Activated CD4-positive, CD25-positive, alpha-beta regulatory T cell treated with anti-CD3 and anti-CD28 coated beads, Interleukin-2, amount 50 U/mL, for 24 hours (primary cell): ENCODE measurements at regions not wholly inside any gene's neighbourhood (a gene's known extent, or its start where the extent isn't known, plus 50 kb on each side); places are given as distances from the start of the nearest gene placed in this dataset.
"Not testable (repeated sequence)": the region's sequence is repeated elsewhere in the genome, so short reads cannot be mapped to it uniquely, and the experiment has no call there.

Experiments used
- ATAC-seq, 2 donors: fragments of 150-1000 bp; cut with Tn5 transposase; one replicate each; pipeline ENCODE4 v1.10.0; 2021; ENCODE audit warnings: mild to moderate bottlenecking in 1 of 2, moderate library complexity in 1 of 2

DNA sequence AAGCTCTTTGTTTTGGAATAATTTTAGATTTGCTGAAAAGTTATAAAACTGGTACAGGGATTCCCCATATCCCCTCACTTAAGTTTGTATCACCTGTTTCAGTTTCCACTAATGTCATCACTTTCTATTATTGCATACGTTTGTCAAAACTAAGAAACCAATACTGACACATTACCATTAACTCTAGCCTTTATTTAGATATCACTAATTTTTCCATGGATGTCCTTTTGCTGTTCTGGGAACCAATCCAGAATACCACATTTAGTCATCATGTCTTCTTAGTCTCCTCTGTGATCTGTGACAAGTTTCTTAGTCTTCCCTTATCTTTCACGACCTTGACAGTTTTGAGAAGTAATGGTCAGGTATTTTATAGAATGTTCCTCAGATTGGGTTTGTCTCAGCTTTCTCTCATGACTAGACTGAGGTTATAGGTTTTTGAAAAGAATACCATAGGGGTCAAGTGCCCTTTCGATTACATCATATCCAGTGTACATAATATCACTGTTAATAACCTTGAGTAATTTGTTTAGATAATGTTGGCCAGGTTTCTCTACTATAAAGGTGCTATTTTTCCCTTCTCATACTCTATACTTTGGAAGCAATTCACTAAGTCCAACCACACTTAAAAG lies 51.9 kb upstream of the NMUR2 start:
- no peak for ATAC-seq

DNA sequence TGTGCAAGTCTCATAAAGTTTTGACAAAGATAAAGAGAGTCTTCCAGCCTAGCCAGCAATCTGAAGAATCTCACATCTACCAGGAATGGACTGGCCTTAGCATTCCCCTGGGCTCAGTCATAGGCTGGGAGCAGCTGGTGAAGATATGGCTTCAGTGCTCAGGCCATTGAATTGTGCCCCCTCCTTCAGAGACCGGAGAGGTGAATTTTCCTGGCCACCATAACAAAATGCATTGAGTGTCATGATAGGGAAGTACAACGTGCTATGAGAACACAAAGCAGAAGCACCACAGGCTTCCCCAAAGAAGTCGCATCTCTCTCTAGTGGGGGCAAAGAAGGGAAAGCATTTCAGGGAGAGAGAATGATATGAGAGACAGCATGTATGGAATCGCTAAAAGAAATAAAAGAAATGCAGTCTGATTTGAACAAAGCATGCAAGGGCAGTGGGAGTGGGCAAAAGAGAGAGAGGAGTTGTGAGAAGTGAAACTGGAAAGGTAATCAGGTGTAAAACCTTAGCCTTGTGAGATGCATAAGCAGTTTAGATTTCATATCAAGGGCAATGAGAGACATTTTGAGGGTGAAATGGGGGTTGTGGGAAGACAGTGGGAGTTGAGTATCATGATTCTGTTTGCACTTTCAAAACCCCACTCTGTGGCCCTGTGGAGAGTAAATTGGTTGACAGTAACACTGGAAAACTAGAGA lies 57.1 kb upstream of the NMUR2 start:
- ATAC-seq: no peak

DNA sequence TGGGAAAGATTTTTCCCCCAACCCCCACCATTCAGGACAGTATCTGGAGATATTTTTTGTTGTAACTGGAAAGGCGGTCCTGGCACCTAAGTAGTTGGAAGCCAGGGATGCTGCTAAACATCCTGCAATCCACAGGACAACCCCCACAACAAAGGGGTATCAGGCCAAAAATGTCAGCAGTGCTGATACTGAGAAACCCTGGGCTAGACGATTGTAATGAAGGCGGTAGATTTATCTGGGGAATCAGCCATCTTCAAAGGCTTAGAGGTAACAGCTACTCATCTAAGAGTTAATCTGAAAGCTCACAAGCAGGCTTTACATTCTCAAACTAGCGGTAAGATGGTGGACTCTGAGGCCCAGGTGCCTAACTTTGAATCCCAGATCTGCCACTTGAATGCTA lies 59.0 kb upstream of the NMUR2 start:
- ATAC-seq: no peak

DNA sequence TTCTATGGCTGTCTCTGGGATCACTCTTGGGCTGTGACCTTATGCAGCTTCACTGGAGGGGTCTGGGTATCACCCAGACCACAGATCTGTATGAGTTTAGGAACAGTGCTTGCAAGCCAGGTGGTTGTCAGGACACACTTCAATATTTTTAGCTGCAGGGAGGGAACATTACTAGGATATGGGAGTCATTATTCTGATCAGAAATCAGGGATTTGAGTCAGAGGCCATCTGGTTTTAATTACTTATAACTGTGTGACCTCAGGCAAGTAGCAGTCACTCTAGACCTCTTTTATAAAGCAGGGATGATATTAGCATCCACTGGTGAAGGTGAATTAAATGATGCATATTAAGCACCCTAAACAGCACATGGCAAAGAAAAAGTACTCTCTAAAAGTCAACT lies 60.1 kb upstream of the NMUR2 start:
- ATAC-seq: no peak

DNA sequence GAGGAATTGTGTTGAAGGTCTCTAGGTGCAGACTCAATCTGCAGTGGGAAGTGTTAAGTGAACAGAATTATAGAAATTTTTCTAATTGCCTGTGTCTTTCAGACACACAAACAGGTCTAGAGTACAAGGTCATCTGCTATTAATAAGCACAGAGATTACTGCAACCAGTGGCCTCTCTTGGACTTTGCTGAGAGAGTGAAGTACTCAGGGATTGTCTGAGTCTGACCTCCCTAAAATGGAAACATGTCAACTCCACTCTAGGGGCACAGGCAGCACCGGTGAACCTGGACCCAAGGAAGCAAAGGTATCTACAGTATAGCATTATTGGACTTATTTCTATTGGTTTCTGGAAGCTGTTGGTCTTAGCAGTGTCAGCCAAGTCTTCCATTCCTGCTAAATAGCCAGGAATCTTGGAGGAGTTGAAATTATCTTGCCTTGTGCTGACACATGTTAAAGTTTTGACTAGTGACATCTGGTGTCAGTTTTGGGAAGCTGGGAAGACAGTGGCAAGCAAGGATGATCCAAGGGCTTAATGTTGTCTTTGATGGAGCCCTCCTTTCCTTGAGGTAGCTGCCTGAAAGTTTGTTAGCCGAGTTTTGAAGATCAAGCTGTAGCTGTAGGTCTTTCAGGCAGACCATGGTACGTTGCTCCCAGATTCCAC lies 61.1 kb upstream of the NMUR2 start:
- no peak for ATAC-seq

DNA sequence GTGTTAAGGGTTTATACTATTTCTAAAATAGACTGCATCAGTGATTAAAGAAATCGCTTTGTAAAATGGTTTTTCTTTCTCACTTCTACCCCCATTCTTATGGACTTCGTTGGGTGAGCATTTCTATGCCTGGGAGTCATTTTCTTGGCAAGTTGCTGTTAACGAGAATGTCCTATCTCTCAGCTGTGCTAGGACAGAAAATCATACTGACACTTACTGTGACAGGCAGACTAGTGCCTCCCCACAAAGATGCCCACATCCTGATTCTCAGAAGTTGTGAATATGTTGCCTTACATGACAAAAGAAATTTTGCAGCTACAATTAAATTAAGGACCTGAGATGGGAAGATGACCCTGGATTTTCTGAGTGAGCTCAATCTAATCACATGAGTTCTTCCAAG lies 65.1 kb upstream of the NMUR2 start:
- ATAC-seq: no peak

DNA sequence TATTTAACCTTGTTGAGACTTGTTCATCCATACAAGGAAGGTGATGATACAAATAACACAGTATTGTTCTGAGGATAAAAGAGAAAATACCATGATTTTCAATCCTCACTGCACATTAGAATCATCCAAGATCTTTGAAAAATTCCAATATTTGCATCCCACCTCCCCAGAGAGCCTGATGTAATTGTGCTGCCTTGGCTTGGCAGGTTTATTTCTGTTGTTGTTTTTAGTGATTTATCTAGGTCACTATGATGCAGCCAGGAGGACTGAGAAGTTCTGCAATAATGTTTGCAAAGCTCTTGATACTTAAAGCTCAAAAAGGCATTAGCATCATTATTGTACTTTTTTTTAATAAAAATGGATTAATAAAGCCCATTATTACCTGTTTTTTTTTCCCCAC lies 67.0 kb upstream of the NMUR2 start:
- ATAC-seq: no peak

DNA sequence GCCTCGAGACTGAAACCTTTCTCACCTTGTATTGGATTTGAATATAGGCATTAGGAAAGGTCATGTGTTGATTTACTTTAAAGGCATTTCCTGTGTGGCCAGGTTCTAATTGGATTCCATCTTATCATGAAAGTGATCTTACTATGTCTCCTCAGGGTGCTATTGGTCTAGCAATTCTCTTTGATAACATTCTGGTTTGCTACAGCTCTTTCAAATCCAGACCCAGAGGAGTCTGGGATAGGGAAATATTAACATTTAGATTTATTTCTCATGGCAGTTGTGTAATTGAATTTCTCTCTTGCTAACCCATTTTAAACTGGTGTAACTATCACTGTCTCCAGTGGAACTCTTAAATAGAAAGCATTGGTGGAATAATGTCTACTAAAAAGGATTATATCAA lies 69.9 kb upstream of the NMUR2 start:
- ATAC-seq: no peak

DNA sequence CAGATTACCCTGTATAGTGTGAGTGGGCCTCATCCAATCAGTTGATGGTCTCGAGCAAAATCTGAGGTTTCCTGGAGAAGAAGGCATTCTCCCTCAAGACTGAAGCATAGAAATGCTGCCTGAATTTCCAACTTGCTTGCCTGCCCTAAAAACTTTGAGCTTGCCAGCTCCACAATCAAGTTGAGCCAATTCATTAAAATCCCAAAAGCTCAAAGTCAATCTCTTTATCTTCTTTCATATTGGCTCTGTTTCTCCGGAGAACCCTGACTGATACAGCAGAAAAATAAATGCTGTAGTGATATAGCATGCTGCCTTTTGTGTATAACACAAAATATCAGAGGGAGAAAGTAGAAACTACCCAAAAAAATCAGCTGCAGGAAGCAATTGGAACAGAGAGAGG lies 72.5 kb upstream of the NMUR2 start:
- no peak for ATAC-seq

DNA sequence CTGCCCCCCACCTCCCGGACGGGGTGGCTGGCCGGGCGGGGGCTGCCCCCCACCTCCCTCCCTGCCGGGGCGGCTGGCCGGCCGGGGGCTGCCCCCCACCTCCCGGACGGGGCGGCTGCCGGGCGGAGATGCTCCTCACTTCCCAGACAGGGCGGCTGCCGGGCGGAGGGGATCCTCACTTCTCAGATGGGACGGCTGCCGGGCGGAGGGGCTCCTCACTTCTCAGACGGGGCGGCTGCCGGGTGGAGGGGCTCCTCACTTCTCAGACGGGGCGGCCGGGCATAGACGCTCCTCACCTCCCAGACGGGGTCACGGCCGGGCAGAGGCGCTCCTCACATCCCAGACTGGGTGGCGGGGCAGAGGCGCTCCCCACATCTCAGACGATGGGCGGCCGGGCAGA lies 74.8 kb upstream of the NMUR2 start:
- not testable (repeated sequence) for ATAC-seq

DNA sequence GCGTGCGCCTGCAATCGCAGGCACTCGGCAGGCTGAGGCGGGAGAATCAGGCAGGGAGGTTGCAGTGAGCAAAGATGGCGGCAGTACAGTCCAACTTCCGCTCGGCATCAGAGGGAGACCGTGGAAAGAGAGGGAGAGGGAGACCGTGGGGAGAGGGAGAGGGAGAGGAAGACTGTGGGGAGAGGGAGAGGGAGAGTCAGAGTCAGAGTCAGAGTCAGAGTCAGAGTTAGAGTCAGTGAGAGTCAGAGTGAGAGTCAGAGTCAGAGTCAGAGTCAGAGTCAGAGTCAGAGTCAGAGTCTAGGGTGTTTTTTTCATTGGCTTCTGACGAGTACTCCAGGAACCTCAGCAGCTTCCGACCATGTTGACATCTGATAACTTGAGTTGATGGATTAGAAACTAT lies 75.6 kb upstream of the NMUR2 start:
- ATAC-seq: peak in 1 of 2 donors; percentile 59

DNA sequence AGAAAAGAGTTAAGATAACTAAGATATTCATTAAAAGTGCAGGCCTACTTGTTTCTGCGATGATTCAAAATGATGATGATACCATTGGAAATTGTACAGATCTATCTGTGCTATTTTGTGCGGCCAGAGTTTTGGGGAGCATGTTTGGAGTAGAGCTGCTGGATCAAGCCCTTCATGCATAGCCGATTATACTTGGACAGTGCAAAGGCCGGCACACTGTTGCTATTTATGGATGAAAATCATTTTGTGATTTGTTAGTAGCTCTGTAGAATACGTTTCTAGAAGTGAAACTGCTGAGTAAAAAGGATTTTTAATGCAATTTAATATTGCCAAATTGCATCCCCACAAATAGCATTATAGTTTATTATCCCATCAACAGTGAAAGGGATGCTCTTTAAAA lies 82.1 kb upstream of the NMUR2 start:
- ATAC-seq: no peak

DNA sequence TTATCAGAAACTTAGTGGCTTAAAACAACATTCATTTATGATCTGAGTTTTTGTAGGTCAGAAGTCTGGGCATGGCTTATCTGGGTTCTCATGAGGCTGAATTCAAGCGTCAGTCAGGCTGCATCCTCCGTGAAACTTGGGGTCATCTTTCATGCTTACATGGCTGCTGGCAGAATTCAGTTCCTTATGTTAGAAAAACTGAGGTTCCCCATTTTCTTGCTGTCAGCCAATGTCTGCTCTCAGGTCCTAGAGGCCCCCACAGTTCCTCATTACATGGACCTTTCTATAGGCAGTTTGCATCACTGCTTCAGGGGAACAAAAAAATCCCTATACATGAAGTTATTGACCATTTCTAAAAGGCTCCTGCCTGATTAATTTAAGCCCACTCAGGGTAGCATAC lies 83.8 kb upstream of the NMUR2 start:
- ATAC-seq: no peak

DNA sequence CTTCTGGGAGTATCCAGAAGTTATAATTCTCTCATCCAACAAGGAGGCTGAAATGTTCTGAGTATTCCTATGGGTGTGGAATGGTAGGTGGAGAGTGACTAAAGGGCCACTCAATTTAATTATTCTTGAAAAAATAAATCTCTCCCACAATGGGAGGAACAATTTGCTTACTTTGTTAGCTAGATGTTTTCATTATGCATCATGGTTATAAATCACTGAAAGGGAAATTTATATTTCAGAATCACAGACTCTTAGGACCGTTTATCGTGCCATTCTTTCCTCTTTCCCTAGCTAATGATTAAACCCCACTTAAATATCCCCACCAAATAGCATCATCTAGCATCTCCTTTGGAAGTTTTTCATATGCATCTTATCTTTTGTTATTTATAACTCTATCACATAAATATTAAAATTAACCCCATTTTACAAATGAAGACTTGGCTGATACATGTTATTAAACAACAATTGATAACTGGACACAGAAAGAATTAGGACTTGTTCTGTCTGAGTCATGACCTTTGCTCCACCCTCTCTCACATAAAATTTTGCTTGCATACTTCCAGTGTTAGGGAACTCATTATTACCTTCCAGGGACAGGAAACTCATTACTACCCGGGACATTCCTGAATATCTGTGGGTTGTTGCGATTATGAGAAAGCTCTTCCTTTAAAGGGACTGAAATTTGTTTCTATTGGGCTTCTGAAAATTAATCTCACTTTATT lies 94.9 kb upstream of the NMUR2 start:
- ATAC-seq: no peak

DNA sequence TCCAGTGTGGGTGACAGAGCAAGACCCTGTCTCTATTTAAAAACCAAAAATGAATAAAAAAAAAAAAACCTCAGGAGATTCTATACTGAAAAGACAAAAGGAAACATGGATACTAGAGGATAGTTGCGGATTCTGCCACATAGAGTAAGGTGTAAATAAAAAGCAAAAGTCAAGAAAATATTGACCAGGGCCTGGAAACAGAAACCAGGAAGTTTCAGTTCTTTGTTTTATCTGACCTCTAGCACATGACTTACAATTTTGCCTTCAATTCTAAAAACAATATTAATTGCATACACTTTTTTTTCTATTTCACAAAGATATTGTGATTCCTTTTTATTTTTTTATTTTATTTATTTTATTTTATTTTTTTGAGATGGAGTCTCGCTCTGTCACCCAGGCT lies 96.2 kb upstream of the NMUR2 start:
- no peak for ATAC-seq

DNA sequence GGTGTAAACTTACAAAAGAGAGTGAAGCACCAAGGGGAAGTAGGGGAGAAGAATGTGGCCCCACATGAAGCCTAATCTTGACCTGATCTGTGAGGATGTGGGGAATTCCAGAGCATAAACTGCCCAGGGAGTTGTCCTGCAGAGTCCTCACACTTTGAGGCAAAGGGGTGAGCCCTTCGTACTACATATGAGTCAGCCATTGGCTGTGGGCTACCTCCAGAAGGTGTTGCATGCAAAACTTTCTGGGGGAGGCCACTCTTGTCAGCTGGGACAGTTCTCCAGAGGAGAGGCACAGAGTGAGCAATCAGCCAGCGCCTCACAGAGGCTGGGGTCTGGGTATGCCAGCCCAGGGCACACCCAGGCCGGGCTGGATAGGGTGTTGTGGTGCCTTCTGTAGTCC lies 98.1 kb upstream of the NMUR2 start:
- ATAC-seq: no peak

DNA sequence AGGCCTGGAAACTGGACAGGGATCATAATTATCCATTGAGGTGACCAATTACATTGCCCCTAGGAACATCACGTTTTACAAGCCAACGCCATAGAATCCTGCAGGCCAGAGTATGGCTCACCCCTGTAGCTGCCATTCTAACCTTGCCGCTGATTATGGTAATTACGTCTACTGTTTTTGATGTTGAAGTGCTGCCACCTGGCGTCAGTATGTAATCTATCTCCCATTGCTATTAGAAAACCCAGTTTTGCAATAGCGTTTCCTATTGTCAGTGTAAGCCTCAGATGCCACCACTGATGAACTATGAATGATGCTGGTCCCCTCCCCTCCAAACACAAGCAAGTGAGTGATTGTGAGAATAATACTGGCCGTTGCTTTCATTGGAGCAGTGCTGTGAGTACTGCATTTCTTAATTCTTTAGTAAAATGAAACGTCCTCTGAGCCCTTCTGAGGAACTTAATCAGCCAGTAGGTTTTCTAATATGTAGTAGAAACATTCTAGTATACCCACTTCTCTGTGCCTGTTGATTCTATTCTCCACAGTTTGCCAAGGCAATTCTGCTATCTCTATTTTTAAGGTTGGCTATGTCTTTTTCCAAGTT lies 100.5 kb upstream of the NMUR2 start:
- peak; percentile 53 to 56 for ATAC-seq

DNA sequence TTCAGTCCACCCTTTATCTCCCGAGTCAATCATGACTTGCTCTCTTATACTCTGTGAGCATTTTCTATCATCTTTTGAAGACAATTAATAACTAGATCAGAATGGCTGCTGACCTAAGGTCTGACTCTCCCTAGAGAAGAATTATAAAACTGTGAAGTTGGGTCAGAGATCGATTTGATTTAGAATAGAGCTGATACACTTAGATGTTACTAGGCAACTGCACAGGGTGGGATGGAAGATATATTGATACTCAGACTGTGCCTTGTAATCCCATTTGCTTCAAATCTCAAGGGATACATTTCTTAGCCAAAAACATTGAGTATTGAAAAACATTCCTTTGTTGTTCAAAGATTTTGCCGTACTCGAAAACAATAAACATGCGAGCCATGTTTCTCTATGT lies 106.0 kb upstream of the NMUR2 start:
- no peak for ATAC-seq

DNA sequence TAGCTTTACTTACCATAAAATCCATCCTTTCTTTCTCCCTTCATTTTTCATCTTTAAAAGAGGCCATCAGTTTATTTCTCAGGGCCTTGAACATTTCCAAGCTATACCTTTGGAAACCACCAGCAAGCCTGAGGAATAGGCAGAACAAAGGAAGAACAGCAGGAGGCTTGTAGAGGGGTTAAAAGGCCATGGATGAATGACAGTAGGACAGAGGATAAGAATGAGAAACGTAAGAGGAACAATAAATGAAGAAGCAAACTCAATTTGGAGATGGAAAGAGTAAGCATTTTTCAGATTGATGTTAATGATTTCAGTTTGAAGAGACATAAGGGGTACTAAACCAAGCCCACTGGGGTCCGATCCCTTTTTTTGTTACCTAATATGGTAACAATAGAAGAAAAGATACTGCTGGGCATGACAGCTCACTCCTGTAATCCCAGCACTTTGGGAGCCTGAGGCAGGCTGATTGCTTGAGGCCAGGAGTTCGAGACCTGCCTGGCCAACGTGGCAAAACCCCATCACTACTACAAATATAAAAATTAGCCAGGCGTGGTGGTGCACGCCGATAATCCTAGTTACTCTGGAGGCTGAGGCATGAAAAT lies 106.6 kb upstream of the NMUR2 start:
- ATAC-seq: no peak

DNA sequence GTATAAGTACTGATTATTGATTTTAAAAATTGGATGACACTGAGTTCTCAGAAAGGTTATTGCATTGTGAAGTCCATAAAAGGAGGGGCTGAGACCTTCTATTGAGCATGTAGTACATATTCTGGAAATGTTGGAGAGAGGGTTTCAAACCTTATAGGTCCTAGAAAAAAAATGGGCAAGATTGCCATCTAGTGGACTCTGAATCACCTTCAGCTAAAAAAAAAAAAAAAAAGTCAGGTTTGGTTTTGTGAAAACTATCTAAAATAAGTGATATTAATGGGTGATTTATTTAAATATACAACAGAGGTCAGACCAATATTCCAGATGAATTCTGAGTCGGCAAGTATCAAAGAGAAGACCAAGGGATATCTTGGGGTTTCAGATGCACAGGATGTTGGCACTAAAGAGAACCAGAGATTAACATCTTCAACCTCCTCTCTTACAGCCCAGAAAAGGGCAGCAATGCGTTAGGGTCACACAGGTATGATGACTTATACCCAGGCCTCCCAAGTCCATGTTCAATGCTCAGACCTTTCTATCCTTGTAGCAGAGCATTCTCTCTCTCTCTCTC lies 109.8 kb upstream of the NMUR2 start:
- no peak for ATAC-seq

DNA sequence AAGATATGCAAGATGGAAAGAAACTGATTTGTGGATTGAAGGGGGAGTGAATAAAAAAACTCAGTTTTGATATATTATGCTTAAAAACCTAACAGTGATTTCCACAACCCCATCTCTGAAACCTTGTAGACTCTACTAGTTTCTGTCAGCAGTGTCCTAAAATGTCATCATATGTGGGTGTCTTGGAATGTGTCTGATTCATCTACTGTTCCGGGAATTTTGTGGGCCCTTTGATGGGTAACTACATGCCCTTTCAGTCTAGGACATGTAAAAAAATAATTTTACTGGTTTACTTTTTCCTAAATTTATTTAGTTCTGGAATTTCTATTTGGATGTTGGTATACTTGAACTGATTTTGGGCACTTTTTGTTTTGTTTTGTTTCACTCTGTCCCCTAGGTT lies 118.9 kb upstream of the NMUR2 start:
- ATAC-seq: no peak

DNA sequence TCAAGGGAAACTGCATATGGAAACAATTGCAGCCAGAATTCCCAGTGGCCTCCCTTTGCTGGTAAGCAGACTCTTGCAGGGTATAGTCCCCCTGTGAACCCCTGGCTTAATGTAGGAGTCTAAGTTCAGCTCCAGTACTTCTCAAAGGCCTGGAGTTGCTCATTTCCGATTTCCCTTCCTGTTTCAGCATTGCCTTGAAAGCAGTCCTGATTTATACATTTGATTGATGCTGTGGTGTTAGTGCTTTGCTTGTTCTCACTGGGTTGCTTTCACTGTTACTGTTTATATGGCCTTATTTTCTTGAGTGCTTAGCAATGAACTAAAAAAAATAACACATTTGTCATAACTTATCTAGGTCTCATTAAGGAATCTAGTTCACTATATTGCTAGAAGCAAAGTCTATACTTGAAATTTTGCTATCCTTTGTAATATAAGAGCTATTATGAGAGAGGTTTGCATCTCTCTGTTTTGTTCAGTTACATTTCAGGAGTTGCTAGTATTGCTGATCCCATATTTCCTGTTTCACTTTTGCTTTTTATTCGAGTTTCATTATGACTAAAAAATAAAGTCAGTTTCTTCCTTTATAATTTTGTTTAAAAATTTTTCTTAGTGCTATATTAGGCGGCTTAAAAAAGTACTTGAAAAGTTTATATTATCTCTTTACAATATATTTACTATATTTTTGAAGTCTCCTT lies 122.4 kb upstream of the NMUR2 start:
- no peak for ATAC-seq
